ENCODE measurements at regions not wholly inside any gene's neighbourhood (a gene's known extent, or its start where the extent isn't known, plus 50 kb on each side); places are given as distances from the start of the nearest gene placed in this dataset.

DNA sequence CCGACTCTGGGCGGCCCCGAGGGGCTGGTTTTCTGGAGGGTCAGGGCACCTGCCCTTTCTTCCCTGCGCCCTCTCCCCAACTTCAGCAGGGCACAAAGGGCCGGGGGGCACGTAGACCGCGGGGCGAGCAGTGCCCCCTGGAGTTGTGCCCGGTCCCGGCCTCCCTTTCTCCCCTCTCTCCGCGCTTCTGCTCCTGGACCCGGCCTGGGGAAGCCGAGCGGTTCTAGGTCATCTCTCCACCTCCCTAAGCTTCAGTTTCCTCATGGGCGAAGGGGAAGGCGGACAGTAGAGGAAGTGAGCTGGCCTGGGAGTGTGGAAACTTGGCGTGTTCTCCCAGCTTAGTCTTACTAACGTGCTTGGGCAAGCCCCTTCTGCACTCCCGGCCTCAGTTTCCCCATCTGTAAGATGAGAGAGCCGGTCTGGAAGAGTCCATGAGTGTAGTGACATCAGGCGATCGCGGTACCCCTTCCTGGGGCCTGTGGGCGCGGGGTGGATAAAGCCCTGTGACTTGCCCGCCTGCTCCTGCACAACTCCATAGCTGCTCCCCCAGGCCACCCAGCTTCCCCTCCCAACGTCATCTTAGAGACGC is 158.6 kb upstream of the PARP11 start:
- Histone ChIP-seq H2AFZ (ENCODE audit: low read depth, low read length) (no peak overlapping the region), H3K36me3 (ENCODE audit: control insufficient read depth in 2 of 2, extremely low read depth in 1 of 2, insufficient read depth in 2 of 2, low read length in 2 of 2) (no peaks in the 10 kb centered on the region), H4K20me1 (replicated peaks; ENCODE audit: control insufficient read depth, extremely low read depth, insufficient read depth, low read length) (no peaks in the 10 kb centered on the region), H3K79me2 (ENCODE audit: control insufficient read depth, insufficient read depth, low read length) (no peaks in the 10 kb centered on the region), H3K4me2 (ENCODE audit: insufficient read depth, low read length) (no peak overlapping the region), H3K4me3 (replicated peaks in 1 of 3; ENCODE audit: insufficient read depth in 1 of 3, low read depth in 1 of 3, low read length in 3 of 3) (no peak overlapping the region), H3K4me1 (ENCODE audit: control insufficient read depth, extremely low read depth, insufficient read depth, low read length) (no peaks in the 10 kb centered on the region), H3K27me3 (ENCODE audit: control insufficient read depth in 2 of 2, insufficient read depth in 2 of 2, low read length in 2 of 2) (peaks cover 0 to 2% of the 10 kb centered on the region in 2 experiments), H3K27ac (ENCODE audit: insufficient read depth, low read depth, low read length) (no peak overlapping the region), H3K9me1 (replicated peaks; ENCODE audit: control insufficient read depth, extremely low read depth, insufficient read depth, low read length) (no peaks in the 10 kb centered on the region), H3K9me3 (replicated peaks; ENCODE audit: control insufficient read depth, insufficient read depth, low read length) (no peaks in the 10 kb centered on the region), H3K9ac (replicated peaks; ENCODE audit: extremely low read depth, insufficient read depth, low read length) (no peak overlapping the region)
- dilution Hi-C loops (cut with MboI; ENCODE audit: extremely low pct_ligation_motif_present, low sequenced_read_pairs) (no loop called here), intact Hi-C loops (cut with micrococcal nuclease) (loop anchor here (1.0 to 2.0 kb wide), 2 partner anchors 242 to 289 kb away; partner anchors contain the start of genes CCND2 and TIGAR)
- CTCF ChIA-PET, result interaction anchor here (0.6 to 4.0 kb wide), 4 partner anchors 9 to 246 kb away, joined by 3 to 16 read pairs (median 3); no protein-coding TSS in a partner anchor
- BruUV-seq (replicated peaks), result no TSS peak
- TF ChIP-seq FOS (IDR thresholded peaks at IDR 0.05; ENCODE audit: borderline replicate concordance, insufficient read depth, low read length) (no peak), GATA2 (IDR thresholded peaks at IDR 0.05; ENCODE audit: insufficient read depth, insufficient read length, low read depth, low read length) (no peak), POLR2A (IDR thresholded peaks at IDR 0.05; ENCODE audit: low read depth, low read length) (no peak), POLR2AphosphoS5 (IDR thresholded peaks at IDR 0.05; ENCODE audit: insufficient read depth, low read depth, low read length) (no peak)
- TF ChIP-seq, protein P1, sequence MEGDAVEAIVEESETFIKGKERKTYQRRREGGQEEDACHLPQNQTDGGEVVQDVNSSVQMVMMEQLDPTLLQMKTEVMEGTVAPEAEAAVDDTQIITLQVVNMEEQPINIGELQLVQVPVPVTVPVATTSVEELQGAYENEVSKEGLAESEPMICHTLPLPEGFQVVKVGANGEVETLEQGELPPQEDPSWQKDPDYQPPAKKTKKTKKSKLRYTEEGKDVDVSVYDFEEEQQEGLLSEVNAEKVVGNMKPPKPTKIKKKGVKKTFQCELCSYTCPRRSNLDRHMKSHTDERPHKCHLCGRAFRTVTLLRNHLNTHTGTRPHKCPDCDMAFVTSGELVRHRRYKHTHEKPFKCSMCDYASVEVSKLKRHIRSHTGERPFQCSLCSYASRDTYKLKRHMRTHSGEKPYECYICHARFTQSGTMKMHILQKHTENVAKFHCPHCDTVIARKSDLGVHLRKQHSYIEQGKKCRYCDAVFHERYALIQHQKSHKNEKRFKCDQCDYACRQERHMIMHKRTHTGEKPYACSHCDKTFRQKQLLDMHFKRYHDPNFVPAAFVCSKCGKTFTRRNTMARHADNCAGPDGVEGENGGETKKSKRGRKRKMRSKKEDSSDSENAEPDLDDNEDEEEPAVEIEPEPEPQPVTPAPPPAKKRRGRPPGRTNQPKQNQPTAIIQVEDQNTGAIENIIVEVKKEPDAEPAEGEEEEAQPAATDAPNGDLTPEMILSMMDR (IDR thresholded peaks at IDR 0.05; ENCODE audit: extremely low read depth in 1 of 2, insufficient read depth in 1 of 2, low read depth in 1 of 2, low read length in 2 of 2), result no peak
- DNase-seq (ENCODE audit: low read depth, low spot score), result peak; percentile 14
- POLR2A ChIA-PET, result interaction anchor here (0.5 kb wide), 1 partner anchor 240 kb away, joined by 9 read pairs; no protein-coding TSS in a partner anchor
- FAIRE-seq, result no peak

Measured in endothelial cell of umbilical vein (primary cell).